Peyer's patch (tissue), 4 donors: ENCODE measurements at regions not wholly inside any gene's neighbourhood (a gene's known extent, or its start where the extent isn't known, plus 50 kb on each side); places are given as distances from the start of the nearest gene placed in this dataset.

Source experiments
- CTCF ChIP-seq, 6 experiments: fragments of 450-650 bp in 4 of 6; fragments of 200-600 bp in 2 of 6; sonication (generic) in 1 of 6; IDR thresholded peaks; one replicate each; pipeline ENCODE4 v1.5.1; 2017 to 2019; ENCODE audit warnings: antibody characterized with exemption in 6 of 6, mild to moderate bottlenecking in 3 of 6, moderate library complexity in 1 of 6
- POLR2A ChIP-seq, 2 donors: fragments of 450-650 bp; IDR thresholded peaks; one replicate each; pipeline ENCODE4 v1.5.1; 2017; ENCODE audit warnings: antibody characterized with exemption in 2 of 2, mild to moderate bottlenecking in 2 of 2, moderate library complexity in 2 of 2

DNA sequence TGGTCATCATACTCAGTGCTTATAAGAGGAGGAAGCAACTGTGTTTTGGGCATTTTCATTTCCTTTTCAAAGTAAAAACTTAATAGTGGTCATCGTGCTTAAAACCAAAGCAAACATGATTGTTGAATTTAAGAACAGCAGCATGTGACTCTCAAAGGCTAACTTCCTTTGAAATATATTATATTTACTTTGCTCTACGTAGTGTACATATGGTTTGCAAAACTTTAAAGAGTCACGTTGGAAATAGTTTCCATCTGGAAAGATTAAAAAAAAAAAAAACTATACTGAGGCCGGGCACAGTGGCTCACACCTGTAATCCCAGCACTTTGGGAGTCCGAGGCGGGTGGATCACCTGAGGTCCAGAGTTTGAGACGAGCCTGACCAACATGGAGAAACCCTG lies 367.9 kb upstream of the BCHE start:
- no peak for TF ChIP-seq CTCF (IDR thresholded peaks at IDR 0.05)
- TF ChIP-seq POLR2A (IDR thresholded peaks at IDR 0.05), result no peak
